ENCODE measurements at regions not wholly inside any gene's neighbourhood (a gene's known extent, or its start where the extent isn't known, plus 50 kb on each side); places are given as distances from the start of the nearest gene placed in this dataset.

DNA sequence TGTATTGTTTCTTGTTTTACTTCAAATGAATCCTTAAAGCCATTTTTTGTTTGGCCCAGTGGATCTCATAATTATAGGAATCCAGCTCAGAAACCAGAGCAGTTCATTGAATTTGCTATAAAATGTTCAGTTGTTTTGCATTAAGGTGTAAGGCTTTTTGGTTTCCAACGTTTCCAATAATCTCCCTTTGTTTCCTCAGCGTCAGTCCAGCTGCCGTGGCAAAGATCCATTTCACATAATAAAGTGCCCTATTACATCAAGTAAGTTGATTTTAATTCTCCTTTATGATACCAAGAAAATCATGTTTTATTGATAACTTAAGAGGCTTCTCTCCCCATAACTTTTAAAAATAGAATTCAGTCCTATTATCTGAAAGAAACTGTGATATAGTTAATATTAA lies 472.6 kb downstream of the UTRN start:
- no peak for TF ChIP-seq FOXM1 (IDR thresholded peaks at IDR 0.05; ENCODE audit: borderline replicate concordance)
- no peak for TF ChIP-seq CTBP1 (IDR thresholded peaks at IDR 0.05; ENCODE audit: borderline replicate concordance)
- TF ChIP-seq BHLHE40 (IDR thresholded peaks at IDR 0.05; ENCODE audit: borderline replicate concordance), result no peak
- TF ChIP-seq HDGF (IDR thresholded peaks at IDR 0.05; ENCODE audit: borderline replicate concordance), result no peak
- no peak for TF ChIP-seq ELF4 (IDR thresholded peaks at IDR 0.05)
